K562 (cell line): ENCODE measurements at regions not wholly inside any gene's neighbourhood (a gene's known extent, or its start where the extent isn't known, plus 50 kb on each side); places are given as distances from the start of the nearest gene placed in this dataset.

ENCODE experiments used
- ATAC-seq: fragments of 200-7000 bp; cut with Tn5 transposase; 3 replicates; pipeline ENCODE4 v1.9.1; 2020; ENCODE audit warnings: moderate library complexity
- BruUV-seq: library from RNA; stranded (reverse); fragments of 400-500 nt; replicated peaks from 2 replicates; lab custom pipeline; 2021; lab: Mats Ljungman, UMichigan
- CTCF ChIA-PET: fragments of 300-600 bp; formaldehyde crosslinking; extraction: SDS; loops from one replicate; lab custom pipeline; 2021; ENCODE audit warnings: low intra/inter-chr PET ratio; lab: Yijun Ruan, JAX
- POLR2A ChIA-PET: fragments of 300-600, 350-650 bp; sonication (Branson Sonifier 250); formaldehyde crosslinking; extraction: SDS; loops from one replicate; lab custom pipeline; 2021; ENCODE audit warnings: antibody characterized with exemption, inconsistent platforms; lab: Yijun Ruan, JAX
- DNase-seq, 4 experiments: peaks; one replicate each; pipeline versions ENCODE4 v3.0.0 to v3.0.0-alpha.2; 2011 to 2018; ENCODE audit warnings: low spot score in 3 of 4, mixed read lengths in 3 of 4; ENCODE audit errors: extremely low read depth in 1 of 4
- FAIRE-seq: peaks from 2 replicates; lab custom pipeline; 2011; peaks lifted over from hg19 to GRCh38; lab: Jason Lieb, UNC
- H2AFZ ChIP-seq: 2 replicates; pipeline ENCODE4 v1.6.0; 2011; ENCODE audit warnings: low read depth, low read length, control low read depth, inconsistent platforms
- H3K27ac ChIP-seq: fragments of 200-600 bp; 3 replicates; pipeline ENCODE4 v1.8.0; 2011; ENCODE audit warnings: low read depth, mild to moderate bottlenecking, control low read depth, inconsistent platforms, low read length, moderate library complexity, mixed read lengths; ENCODE audit errors: extremely low read depth
- H3K27me3 ChIP-seq, 2 experiments: fragments of 300-600 bp in 1 of 2; 2 replicates in 1 of 2; 3 replicates in 1 of 2; pipeline versions ENCODE4 v1.6.0 to v1.8.0; 2011; ENCODE audit warnings: inconsistent platforms in 2 of 2, low read length in 2 of 2, mild to moderate bottlenecking in 1 of 2, mixed read lengths in 1 of 2, moderate library complexity in 1 of 2; ENCODE audit not compliant: control insufficient read depth in 2 of 2, insufficient read depth in 2 of 2
- H3K36me3 ChIP-seq: fragments of 300-600 bp; 3 replicates; pipeline ENCODE4 v1.8.0; 2011; ENCODE audit warnings: mild to moderate bottlenecking, low read length, inconsistent platforms; ENCODE audit not compliant: control insufficient read depth, insufficient read depth
- H3K4me1 ChIP-seq, 2 experiments: fragments of 200-600 bp in 1 of 2; replicated peaks in 1 of 2; 2 replicates in 1 of 2; 3 replicates in 1 of 2; pipeline versions ENCODE4 v1.5.1 to v1.8.0; 2011; ENCODE audit warnings: inconsistent platforms in 2 of 2, low read length in 2 of 2, mild to moderate bottlenecking in 1 of 2, mixed read lengths in 1 of 2, moderate library complexity in 1 of 2; ENCODE audit not compliant: control insufficient read depth in 2 of 2, insufficient read depth in 2 of 2
- H3K4me2 ChIP-seq: 2 replicates; pipeline ENCODE4 v1.6.1; 2011; ENCODE audit warnings: low read length, control low read depth, inconsistent platforms, mixed read lengths; ENCODE audit not compliant: insufficient read depth
- H3K4me3 ChIP-seq: fragments of 200-600 bp; sonication (generic), shearing (Covaris generic); 2 replicates; pipeline ENCODE4 v1.5.1; 2016; ENCODE audit warnings: control low read depth, inconsistent platforms
- H3K79me2 ChIP-seq: fragments of 200-600 bp; 3 replicates; pipeline ENCODE4 v1.8.0; 2011; ENCODE audit warnings: low read length, inconsistent platforms; ENCODE audit not compliant: control insufficient read depth, insufficient read depth
- H3K9ac ChIP-seq, 2 experiments: 2 replicates each; pipeline versions ENCODE4 v1.6.0 to v1.6.1; 2011; ENCODE audit warnings: low read depth in 2 of 2, low read length in 2 of 2, control low read depth in 1 of 2, inconsistent platforms in 1 of 2, mild to moderate bottlenecking in 1 of 2, mixed read lengths in 1 of 2; ENCODE audit not compliant: insufficient read depth in 1 of 2
- H3K9me1 ChIP-seq: one replicate; pipeline ENCODE4 v1.6.0; 2011; ENCODE audit warnings: inconsistent platforms, mild to moderate bottlenecking, low read length, moderate library complexity; ENCODE audit not compliant: control insufficient read depth, insufficient read depth
- H3K9me3 ChIP-seq: replicated peaks from 2 replicates; pipeline ENCODE4 v1.5.1; 2011; ENCODE audit warnings: low read depth, low read length, inconsistent platforms; ENCODE audit not compliant: control insufficient read depth, insufficient read depth
- H4K20me1 ChIP-seq: replicated peaks from 2 replicates; pipeline ENCODE4 v1.6.1; 2011; ENCODE audit warnings: low read length, inconsistent platforms, mixed read lengths; ENCODE audit not compliant: control insufficient read depth, insufficient read depth
- CEBPB ChIP-seq: fragments of 450-650 bp; IDR thresholded peaks from 2 replicates; pipeline ENCODE4 v1.6.1; 2016; ENCODE audit warnings: missing genetic modification characterization, missing compliant biosample characterization
- ILF3 ChIP-seq: fragments of 450-650 bp; IDR thresholded peaks from 2 replicates; pipeline ENCODE4 v1.6.1; 2018; ENCODE audit warnings: antibody characterized with exemption, mild to moderate bottlenecking, moderate library complexity, borderline replicate concordance
- MCM7 ChIP-seq, 2 experiments: fragments of 450-650 bp; IDR thresholded peaks; 2 replicates each; pipeline ENCODE4 v1.6.1; 2016 to 2018
- MEIS2 ChIP-seq: fragments of 450-650 bp; IDR thresholded peaks from 2 replicates; pipeline ENCODE4 v1.6.1; 2014; ENCODE audit warnings: mild to moderate bottlenecking; ENCODE audit not compliant: partially characterized antibody
- NFYB ChIP-seq: IDR thresholded peaks from 2 replicates; pipeline ENCODE4 v1.6.1; 2011; ENCODE audit warnings: mild to moderate bottlenecking, moderate library complexity; ENCODE audit not compliant: insufficient read length; ENCODE audit errors: extremely low read depth
- NR3C1 ChIP-seq: sonication (generic); formaldehyde crosslinking; IDR thresholded peaks from 2 replicates; pipeline ENCODE4 v1.8.1; 2022; ENCODE audit warnings: missing genetic modification reagents
- SMARCE1 ChIP-seq: fragments of 450-650 bp; IDR thresholded peaks from 2 replicates; pipeline ENCODE4 v1.7.1; 2016; ENCODE audit warnings: mild to moderate bottlenecking
- TBL1XR1 ChIP-seq, 2 experiments: IDR thresholded peaks; 2 replicates each; pipeline ENCODE4 v1.6.1; 2012; ENCODE audit warnings: improper control_type of control experiment in 2 of 2, low read length in 2 of 2, mild to moderate bottlenecking in 1 of 2
- ZFP1 ChIP-seq: fragments of 450-650 bp; formaldehyde crosslinking; IDR thresholded peaks from 2 replicates; pipeline ENCODE4 v1.4.0; 2020; ENCODE audit warnings: mild to moderate bottlenecking, mixed read lengths
- ZNF780A ChIP-seq: fragments of 250-450 bp; sonication (Bioruptor Pico); IDR thresholded peaks from 2 replicates; pipeline ENCODE4 v1.5.0; 2021; ENCODE audit warnings: mild to moderate bottlenecking
- WGBS: fragments of 100-300 bp; shearing (Covaris generic); methylation state at CpG from one replicate; pipeline ENCODE4 v1.1.6; 2016; ENCODE audit warnings: low coverage, mixed read lengths; ENCODE audit not compliant: insufficient coverage; ENCODE audit errors: missing lambda C conversion rate; 5-methylcytosine and 5-hydroxymethylcytosine counted together
- in situ Hi-C: fragments of 300-500 bp; cut with MboI; formaldehyde crosslinking; loops from 4 replicates; pipeline ENCODE4 v1.15.0; 2018; ENCODE audit warnings: inconsistent platforms, mixed read lengths
- intact Hi-C: fragments of 100-400 bp; cut with micrococcal nuclease; formaldehyde crosslinking; loops from 2 replicates; pipeline ENCODE4 v1.14.2; 2022
- TF ChIP-seq, protein P1 (sequence below): fragments of 250-450 bp; sonication (Bioruptor Pico); IDR thresholded peaks from 2 replicates; pipeline ENCODE4 v1.4.0; 2020; ENCODE audit warnings: mild to moderate bottlenecking, moderate library complexity
- TF ChIP-seq, protein P2 (sequence below), 2 experiments: fragments of 250-450 bp in 1 of 2; fragments of 450-650 bp in 1 of 2; sonication (Bioruptor Pico) in 1 of 2; IDR thresholded peaks; 2 replicates each; pipeline versions ENCODE4 v1.6.1 to v1.8.0; 2016 to 2021; ENCODE audit warnings: mild to moderate bottlenecking in 2 of 2, moderate library complexity in 2 of 2, missing compliant biosample characterization in 1 of 2, missing genetic modification characterization in 1 of 2
- TF ChIP-seq, protein P3 (sequence below): fragments of 450-650 bp; IDR thresholded peaks from 2 replicates; pipeline ENCODE4 v1.6.1; 2016; ENCODE audit warnings: missing biosample characterization, missing genetic modification characterization

DNA sequence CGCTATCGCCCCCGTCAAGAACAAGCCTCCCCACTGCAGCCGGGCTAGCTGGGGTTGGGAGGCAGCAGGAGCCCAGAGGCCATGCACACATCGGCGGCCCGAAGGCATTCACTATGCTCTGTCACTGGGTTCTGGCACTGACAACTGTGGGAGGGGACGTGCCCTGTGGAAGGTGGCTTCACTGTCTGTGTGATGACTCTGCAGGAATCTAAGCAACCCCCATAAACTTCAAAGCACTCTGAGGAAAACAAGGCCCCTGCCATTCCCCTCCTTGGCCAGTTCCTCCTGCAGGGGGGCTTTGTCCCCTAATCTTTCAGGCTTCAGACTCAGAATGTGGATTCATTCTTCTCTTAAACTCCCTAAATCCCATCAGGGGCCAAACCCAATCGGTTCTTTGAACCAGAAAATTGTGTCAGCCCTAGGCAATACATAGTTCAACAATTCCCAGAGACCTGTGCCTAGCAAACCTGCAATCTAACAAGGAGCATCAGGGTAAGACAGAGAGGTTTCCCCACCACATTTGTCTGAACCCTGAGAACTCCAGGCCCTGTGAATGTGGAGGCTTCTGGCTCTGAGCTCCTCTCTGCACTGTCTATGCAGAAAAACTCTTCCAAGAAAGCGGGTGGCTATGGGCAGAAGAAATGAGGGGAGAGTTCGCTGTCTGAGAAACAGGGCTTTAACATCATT, 1477.2 kb downstream of the TBC1D22A start:
- ATAC-seq (no peak), DNase-seq (no peak), FAIRE-seq (no peak)
- ChIA-PET POLR2A (interaction anchor here (1.2 kb wide), 1 partner anchor 14 kb away, joined by 3 read pairs; no protein-coding TSS in a partner anchor), CTCF (no interaction called here)
- no TSS peak for BruUV-seq
- H3K27ac ChIP-seq = no peak overlapping the region
- H3K36me3 ChIP-seq = no peaks in the 10 kb centered on the region
- in situ Hi-C loops (no loop called here), intact Hi-C loops (no loop called here)
- no peaks in the 10 kb centered on the region for H4K20me1 ChIP-seq
- H3K4me3 ChIP-seq = no peak overlapping the region
- no peaks in the 10 kb centered on the region; a peak in 1 of 5 replicates for H3K4me1 ChIP-seq
- no peak overlapping the region for H2AFZ ChIP-seq
- TF ChIP-seq NFYB (no peak), ZFP1 (CRISPR knock-in tag) (no peak), ZNF780A (CRISPR knock-in tag) (no peak), MCM7 (IDR thresholded peaks at IDR 0.05) (no peak), SMARCE1 (no peak), MEIS2 (no peak), TBL1XR1 (IDR thresholded peaks at IDR 0.05; ENCODE audit: low read length in 2 of 2) (no peak), NR3C1 (CRISPR knock-in tag) (no peak), CEBPB (tag) (no peak), ILF3 (no peak)
- TF ChIP-seq, protein P1, sequence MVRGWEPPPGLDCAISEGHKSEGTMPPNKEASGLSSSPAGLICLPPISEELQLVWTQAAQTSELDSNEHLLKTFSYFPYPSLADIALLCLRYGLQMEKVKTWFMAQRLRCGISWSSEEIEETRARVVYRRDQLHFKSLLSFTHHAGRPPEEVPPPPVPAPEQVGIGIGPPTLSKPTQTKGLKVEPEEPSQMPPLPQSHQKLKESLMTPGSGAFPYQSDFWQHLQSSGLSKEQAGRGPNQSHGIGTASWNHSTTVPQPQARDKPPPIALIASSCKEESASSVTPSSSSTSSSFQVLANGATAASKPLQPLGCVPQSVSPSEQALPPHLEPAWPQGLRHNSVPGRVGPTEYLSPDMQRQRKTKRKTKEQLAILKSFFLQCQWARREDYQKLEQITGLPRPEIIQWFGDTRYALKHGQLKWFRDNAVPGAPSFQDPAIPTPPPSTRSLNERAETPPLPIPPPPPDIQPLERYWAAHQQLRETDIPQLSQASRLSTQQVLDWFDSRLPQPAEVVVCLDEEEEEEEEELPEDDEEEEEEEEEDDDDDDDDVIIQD (CRISPR knock-in tag) = no peak
- TF ChIP-seq, protein P2, sequence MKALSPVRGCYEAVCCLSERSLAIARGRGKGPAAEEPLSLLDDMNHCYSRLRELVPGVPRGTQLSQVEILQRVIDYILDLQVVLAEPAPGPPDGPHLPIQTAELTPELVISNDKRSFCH (CRISPR knock-in tag; IDR thresholded peaks at IDR 0.05) = no peak
- TF ChIP-seq, protein P2 (tag; IDR thresholded peaks at IDR 0.05) = no peak
- TF ChIP-seq, protein P3, sequence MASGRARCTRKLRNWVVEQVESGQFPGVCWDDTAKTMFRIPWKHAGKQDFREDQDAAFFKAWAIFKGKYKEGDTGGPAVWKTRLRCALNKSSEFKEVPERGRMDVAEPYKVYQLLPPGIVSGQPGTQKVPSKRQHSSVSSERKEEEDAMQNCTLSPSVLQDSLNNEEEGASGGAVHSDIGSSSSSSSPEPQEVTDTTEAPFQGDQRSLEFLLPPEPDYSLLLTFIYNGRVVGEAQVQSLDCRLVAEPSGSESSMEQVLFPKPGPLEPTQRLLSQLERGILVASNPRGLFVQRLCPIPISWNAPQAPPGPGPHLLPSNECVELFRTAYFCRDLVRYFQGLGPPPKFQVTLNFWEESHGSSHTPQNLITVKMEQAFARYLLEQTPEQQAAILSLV (tag) = no peak
- H3K9me3 ChIP-seq = no peaks in the 10 kb centered on the region
- H3K9ac ChIP-seq = no peak overlapping the region
- H3K9me1 ChIP-seq = no peaks in the 10 kb centered on the region
- WGBS = 2% methylated on average over 10 of the region's 11 CpGs
- peaks cover 0 to 9% of the 10 kb centered on the region in 2 experiments; a peak in 3 of 5 replicates for H3K27me3 ChIP-seq
- no peaks in the 10 kb centered on the region for H3K79me2 ChIP-seq
- H3K4me2 ChIP-seq = no peak overlapping the region
